PC-9 (cell line): ENCODE measurements at regions not wholly inside any gene's neighbourhood (a gene's known extent, or its start where the extent isn't known, plus 50 kb on each side); places are given as distances from the start of the nearest gene placed in this dataset.

Source experiments
- CTCF ChIP-seq: fragments of 200-600 bp; sonication (generic); conservative IDR thresholded peaks from 2 replicates; pipeline ENCODE4 v1.6.1; 2017; ENCODE audit warnings: mixed run types, antibody characterized with exemption, mild to moderate bottlenecking, moderate library complexity
- EZH2 ChIP-seq: fragments of 200-600 bp; sonication (generic); IDR thresholded peaks from 2 replicates; pipeline ENCODE4 v1.8.0; 2017; ENCODE audit warnings: antibody characterized with exemption, low read depth

GRCh38 chr15:95169541-95170459 lies 938.4 kb downstream of the MCTP2 start:
- TF ChIP-seq CTCF = no peak
- TF ChIP-seq EZH2 = no peak
